Neural cell (in vitro differentiated cells): ENCODE measurements at regions not wholly inside any gene's neighbourhood (a gene's known extent, or its start where the extent isn't known, plus 50 kb on each side); places are given as distances from the start of the nearest gene placed in this dataset.

ENCODE experiments used
- H2AFZ ChIP-seq: fragments of 200-600, 300-800 bp; sonication (generic), shearing (Covaris generic); 2 replicates; pipeline ENCODE4 v1.6.0; 2014; ENCODE audit warnings: low read depth, mild to moderate bottlenecking, antibody characterized with exemption, low read length, moderate library complexity
- H3F3A ChIP-seq: fragments of 200-600 bp; shearing (Covaris generic); 2 replicates; pipeline ENCODE4 v1.6.1; 2016; ENCODE audit warnings: mild to moderate bottlenecking, moderate library complexity, mixed read lengths, antibody characterized with exemption, low read length; ENCODE audit not compliant: insufficient read depth, poor library complexity, severe bottlenecking
- H3K27ac ChIP-seq: fragments of 200-600, 300-800 bp; sonication (generic), shearing (Covaris generic); 2 replicates; pipeline ENCODE4 v1.5.1; 2014; ENCODE audit warnings: mild to moderate bottlenecking, low read length, moderate library complexity
- H3K27me3 ChIP-seq: fragments of 300-800, 200-600 bp; sonication (generic), shearing (Covaris generic); 2 replicates; pipeline ENCODE4 v1.6.0; 2014; ENCODE audit warnings: mild to moderate bottlenecking, low read depth, low read length, moderate library complexity; ENCODE audit not compliant: insufficient read depth
- H3K36me3 ChIP-seq: fragments of 300-800, 200-600 bp; sonication (generic), shearing (Covaris generic); 2 replicates; pipeline ENCODE4 v1.5.1; 2014; ENCODE audit warnings: mild to moderate bottlenecking, antibody characterized with exemption, low read length, moderate library complexity; ENCODE audit not compliant: insufficient read depth
- H3K4me2 ChIP-seq: fragments of 300-800, 200-600 bp; sonication (generic), shearing (Covaris generic); 2 replicates; pipeline ENCODE4 v1.6.0; 2014; ENCODE audit warnings: mild to moderate bottlenecking, low read length
- H3K4me3 ChIP-seq: fragments of 300-800, 200-600 bp; sonication (generic), shearing (Covaris generic); 2 replicates; pipeline ENCODE4 v1.5.1; 2014; ENCODE audit warnings: mild to moderate bottlenecking, low read length, moderate library complexity
- H3K79me2 ChIP-seq: fragments of 200-600 bp; shearing (Covaris generic); replicated peaks from 2 replicates; pipeline ENCODE4 v1.6.0; 2014; ENCODE audit warnings: mild to moderate bottlenecking, low read length, moderate library complexity; ENCODE audit not compliant: insufficient read depth
- H3K9ac ChIP-seq: fragments of 300-800, 200-600 bp; sonication (generic), shearing (Covaris generic); 2 replicates; pipeline ENCODE4 v1.6.1; 2016; ENCODE audit warnings: mild to moderate bottlenecking, low read length, mixed read lengths
- H3K9me2 ChIP-seq: fragments of 200-600 bp; shearing (Covaris generic); 2 replicates; pipeline ENCODE4 v1.6.1; 2016; ENCODE audit warnings: mild to moderate bottlenecking, low read length, mixed read lengths; ENCODE audit not compliant: insufficient read depth
- H3K9me3 ChIP-seq: fragments of 200-600, 300-800 bp; sonication (generic), shearing (Covaris generic); 2 replicates; pipeline ENCODE4 v1.6.1; 2016; ENCODE audit warnings: mild to moderate bottlenecking, mixed run types, low read length, moderate library complexity, mixed read lengths
- H4K20me1 ChIP-seq: fragments of 200-600 bp; shearing (Covaris generic); 2 replicates; pipeline ENCODE4 v1.6.1; 2016; ENCODE audit warnings: mild to moderate bottlenecking, mixed run types; ENCODE audit not compliant: insufficient read depth
- CTCF ChIP-seq: fragments of 450-650 bp; IDR thresholded peaks from 2 replicates; pipeline ENCODE4 v1.5.1; 2014; ENCODE audit warnings: antibody characterized with exemption, mild to moderate bottlenecking, moderate library complexity; ENCODE audit not compliant: poor library complexity, severe bottlenecking
- EP300 ChIP-seq: fragments of 450-650 bp; conservative IDR thresholded peaks from 2 replicates; pipeline ENCODE4 v1.6.1; 2014; ENCODE audit warnings: antibody characterized with exemption, mild to moderate bottlenecking, moderate library complexity; ENCODE audit not compliant: poor library complexity, severe bottlenecking
- EZH2 ChIP-seq: fragments of 200-600, 300-800 bp; shearing (Covaris generic), sonication (generic); IDR thresholded peaks from 2 replicates; pipeline ENCODE4 v1.6.1; 2014; ENCODE audit warnings: antibody characterized with exemption, low read length, borderline replicate concordance, mild to moderate bottlenecking; ENCODE audit not compliant: insufficient read depth, poor library complexity, severe bottlenecking
- MXI1 ChIP-seq: fragments of 450-650 bp; conservative IDR thresholded peaks from 2 replicates; pipeline ENCODE4 v1.6.1; 2014; ENCODE audit warnings: antibody characterized with exemption, mild to moderate bottlenecking; ENCODE audit not compliant: poor library complexity, severe bottlenecking
- POLR2AphosphoS5 ChIP-seq: IDR thresholded peaks from 2 replicates; pipeline ENCODE4 v1.6.1; 2012
- RAD21 ChIP-seq: fragments of 450-650 bp; conservative IDR thresholded peaks from 2 replicates; pipeline ENCODE4 v1.6.1; 2014; ENCODE audit warnings: antibody characterized with exemption, mild to moderate bottlenecking, moderate library complexity
- SMC3 ChIP-seq: fragments of 450-650 bp; conservative IDR thresholded peaks from 2 replicates; pipeline ENCODE4 v1.6.1; 2014; ENCODE audit warnings: antibody characterized with exemption, mild to moderate bottlenecking, moderate library complexity; ENCODE audit not compliant: poor library complexity
- TAF1 ChIP-seq: IDR thresholded peaks from 2 replicates; pipeline ENCODE4 v1.6.1; 2012; ENCODE audit warnings: low read depth
- TF ChIP-seq, protein P1 (sequence below): IDR thresholded peaks from 2 replicates; pipeline ENCODE4 v1.6.1; 2012; ENCODE audit warnings: borderline replicate concordance

DNA sequence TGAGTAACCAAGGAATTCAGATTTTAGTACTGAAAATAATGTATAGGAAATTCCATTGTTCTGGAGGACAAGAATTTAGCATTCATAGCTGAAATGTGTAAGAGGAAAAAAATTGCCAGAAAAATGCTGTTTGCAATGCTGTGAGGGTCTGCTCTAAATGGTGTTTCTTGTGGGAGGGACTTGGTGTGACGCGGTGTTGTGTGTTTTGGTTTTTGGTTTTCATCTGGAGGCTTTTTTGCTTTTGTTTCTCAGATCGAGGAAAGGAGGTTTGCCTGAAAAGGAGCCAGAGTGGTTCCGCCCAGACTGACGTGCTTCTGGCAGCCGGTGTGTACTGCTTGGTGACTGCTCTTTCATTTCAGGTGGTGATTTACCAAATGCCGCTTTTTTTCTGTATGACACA lies 211.8 kb upstream of the HMGA2 start:
- Histone ChIP-seq H3K27me3 (no peaks in the 10 kb centered on the region), H3F3A (no peaks in the 10 kb centered on the region), H4K20me1 (no peaks in the 10 kb centered on the region), H3K9ac (no peak overlapping the region), H2AFZ (no peak overlapping the region), H3K79me2 (no peaks in the 10 kb centered on the region), H3K4me3 (no peak overlapping the region), H3K9me2 (no peaks in the 10 kb centered on the region), H3K27ac (no peak overlapping the region), H3K36me3 (no peaks in the 10 kb centered on the region), H3K4me2 (no peak overlapping the region), H3K9me3 (no peaks in the 10 kb centered on the region)
- TF ChIP-seq, protein P1, sequence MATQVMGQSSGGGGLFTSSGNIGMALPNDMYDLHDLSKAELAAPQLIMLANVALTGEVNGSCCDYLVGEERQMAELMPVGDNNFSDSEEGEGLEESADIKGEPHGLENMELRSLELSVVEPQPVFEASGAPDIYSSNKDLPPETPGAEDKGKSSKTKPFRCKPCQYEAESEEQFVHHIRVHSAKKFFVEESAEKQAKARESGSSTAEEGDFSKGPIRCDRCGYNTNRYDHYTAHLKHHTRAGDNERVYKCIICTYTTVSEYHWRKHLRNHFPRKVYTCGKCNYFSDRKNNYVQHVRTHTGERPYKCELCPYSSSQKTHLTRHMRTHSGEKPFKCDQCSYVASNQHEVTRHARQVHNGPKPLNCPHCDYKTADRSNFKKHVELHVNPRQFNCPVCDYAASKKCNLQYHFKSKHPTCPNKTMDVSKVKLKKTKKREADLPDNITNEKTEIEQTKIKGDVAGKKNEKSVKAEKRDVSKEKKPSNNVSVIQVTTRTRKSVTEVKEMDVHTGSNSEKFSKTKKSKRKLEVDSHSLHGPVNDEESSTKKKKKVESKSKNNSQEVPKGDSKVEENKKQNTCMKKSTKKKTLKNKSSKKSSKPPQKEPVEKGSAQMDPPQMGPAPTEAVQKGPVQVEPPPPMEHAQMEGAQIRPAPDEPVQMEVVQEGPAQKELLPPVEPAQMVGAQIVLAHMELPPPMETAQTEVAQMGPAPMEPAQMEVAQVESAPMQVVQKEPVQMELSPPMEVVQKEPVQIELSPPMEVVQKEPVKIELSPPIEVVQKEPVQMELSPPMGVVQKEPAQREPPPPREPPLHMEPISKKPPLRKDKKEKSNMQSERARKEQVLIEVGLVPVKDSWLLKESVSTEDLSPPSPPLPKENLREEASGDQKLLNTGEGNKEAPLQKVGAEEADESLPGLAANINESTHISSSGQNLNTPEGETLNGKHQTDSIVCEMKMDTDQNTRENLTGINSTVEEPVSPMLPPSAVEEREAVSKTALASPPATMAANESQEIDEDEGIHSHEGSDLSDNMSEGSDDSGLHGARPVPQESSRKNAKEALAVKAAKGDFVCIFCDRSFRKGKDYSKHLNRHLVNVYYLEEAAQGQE = no peak
- TF ChIP-seq SMC3 = no peak
- TF ChIP-seq RAD21 = no peak

GRCh38 chr12:65613692-65614091 lies 210.6 kb upstream of the HMGA2 start:
- no peaks in the 10 kb centered on the region for H3K9me3 ChIP-seq
- no peak overlapping the region for H3K4me2 ChIP-seq
- no peak overlapping the region for H3K9ac ChIP-seq
- H3K36me3 ChIP-seq = no peaks in the 10 kb centered on the region
- no peak overlapping the region for H3K27ac ChIP-seq
- no peaks in the 10 kb centered on the region for H3K9me2 ChIP-seq
- no peak overlapping the region for H2AFZ ChIP-seq
- no peaks in the 10 kb centered on the region for H3F3A ChIP-seq
- no peaks in the 10 kb centered on the region for H3K27me3 ChIP-seq
- no peak for TF ChIP-seq RAD21
- TF ChIP-seq TAF1 = no peak
- no peak for TF ChIP-seq EP300
- TF ChIP-seq EZH2 = no peak
- TF ChIP-seq, protein P1 = no peak
- no peak for TF ChIP-seq SMC3
- TF ChIP-seq MXI1 = no peak
- TF ChIP-seq CTCF = no peak
- TF ChIP-seq POLR2AphosphoS5 = no peak
- no peaks in the 10 kb centered on the region for H3K79me2 ChIP-seq
- no peak overlapping the region for H3K4me3 ChIP-seq
- H4K20me1 ChIP-seq = no peaks in the 10 kb centered on the region
